ENCODE measurements at regions not wholly inside any gene's neighbourhood (a gene's known extent, or its start where the extent isn't known, plus 50 kb on each side); places are given as distances from the start of the nearest gene placed in this dataset.

DNA sequence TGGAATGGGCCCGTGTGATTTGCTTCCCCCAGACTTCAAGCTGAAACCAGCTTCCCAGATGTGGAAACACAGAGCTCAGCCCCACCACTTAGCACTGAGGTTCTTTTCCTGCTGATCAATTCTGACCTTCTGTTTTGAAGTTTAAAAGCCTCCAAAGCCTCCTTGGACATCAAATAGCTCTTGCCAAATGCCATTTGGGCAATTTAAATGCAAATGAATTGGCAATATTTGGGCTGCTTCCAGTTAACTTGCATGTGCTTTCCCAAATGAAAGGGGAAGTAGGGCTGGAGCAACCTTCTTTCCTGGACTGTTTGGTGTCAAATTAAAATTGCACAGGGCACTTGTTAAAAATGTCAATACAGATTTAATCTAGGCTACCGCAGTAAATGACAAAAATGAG is 710.5 kb downstream of the TLR4 start:
- no peak for DNase-seq (ENCODE audit: low spot score)

DNA sequence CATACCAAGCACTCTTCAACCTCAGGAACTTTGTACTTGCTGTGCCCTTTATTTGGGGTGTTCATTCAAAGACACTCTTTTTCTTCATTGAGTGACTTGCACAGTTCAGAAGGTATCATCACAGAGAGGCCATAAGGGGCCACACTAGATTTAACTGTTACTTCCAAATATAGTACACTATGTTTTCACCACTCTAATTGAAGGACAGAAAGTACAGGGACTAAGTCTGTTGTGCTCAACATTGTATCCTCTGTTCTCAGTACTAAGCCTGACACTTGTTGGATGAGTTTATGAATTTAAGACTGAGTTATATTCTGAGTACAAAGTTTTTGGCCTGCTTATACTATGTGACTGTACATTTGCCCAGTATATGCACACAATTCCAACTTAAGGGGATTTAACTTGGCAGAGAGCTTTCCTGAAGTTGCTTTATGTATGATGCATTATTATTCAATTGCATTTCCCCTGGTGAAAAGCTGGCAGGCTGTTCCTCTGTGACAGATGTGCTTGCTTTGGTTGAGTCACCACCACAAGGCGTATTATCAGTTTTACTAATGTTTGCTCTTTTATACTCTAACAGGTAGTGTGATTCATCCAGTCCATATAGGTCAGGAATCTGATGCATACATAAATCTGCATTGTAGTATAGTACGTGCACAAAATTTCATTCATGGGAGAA is 714.8 kb downstream of the TLR4 start:
- DNase-seq (ENCODE audit: low spot score): no peak

DNA sequence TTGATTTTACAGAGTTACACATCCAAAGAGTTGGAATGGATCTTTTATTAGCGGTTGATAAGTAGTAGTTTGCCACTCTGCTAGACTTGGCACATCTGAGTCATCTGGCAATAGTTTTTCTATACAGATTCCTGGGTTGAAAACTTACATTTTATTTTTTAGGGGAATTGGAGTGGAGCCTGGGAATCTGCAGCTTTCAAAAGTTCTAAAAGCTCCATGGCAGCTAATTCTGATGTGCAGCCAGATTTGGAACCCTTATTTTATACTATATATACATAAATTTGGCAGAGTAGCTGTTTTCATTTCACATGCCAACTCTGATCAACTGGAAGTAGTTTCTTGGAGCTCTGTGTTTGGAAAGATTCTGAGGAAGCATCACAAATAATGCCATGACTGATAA is 715.5 kb downstream of the TLR4 start:
- no peak for DNase-seq (ENCODE audit: low spot score)

DNA sequence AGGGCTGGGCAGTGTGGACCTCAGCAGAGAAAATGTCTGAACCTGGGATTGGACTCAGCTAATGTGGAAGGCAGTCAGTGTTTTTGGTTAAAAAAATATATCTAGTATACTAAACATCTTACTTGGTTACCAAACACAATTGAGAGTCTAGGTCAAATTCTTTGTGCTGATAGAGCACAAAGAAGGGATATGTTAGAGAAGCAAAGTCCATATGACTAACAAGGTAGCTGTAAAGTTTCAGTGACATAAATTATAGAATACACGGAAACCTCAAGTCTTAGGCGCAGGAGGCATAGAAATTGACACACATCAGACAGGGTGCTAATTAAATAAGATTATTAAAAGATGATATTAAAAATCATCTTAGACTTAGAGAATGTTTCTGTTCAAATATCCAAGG is 718.3 kb downstream of the TLR4 start:
- DNase-seq (ENCODE audit: low spot score): no peak

DNA sequence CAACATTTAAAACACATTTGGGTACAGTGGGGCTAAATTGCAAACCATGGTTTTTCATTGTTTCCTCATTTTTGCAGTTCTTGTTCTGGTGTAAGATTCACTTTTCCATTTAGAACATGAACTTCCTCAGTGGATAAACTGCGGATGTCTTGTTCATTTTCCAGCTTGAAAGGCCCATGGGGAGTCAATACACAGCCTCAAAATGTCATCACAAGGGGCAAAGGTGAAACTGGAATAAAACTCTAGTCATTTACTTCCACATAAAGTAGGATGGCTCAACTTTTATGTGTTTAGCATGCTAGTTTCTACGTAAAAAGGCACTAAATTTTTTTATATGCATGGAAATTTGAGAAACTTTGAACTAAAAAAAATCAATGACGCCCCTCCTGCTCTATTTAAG is 718.8 kb downstream of the TLR4 start:
- DNase-seq (ENCODE audit: low spot score): no peak

DNA sequence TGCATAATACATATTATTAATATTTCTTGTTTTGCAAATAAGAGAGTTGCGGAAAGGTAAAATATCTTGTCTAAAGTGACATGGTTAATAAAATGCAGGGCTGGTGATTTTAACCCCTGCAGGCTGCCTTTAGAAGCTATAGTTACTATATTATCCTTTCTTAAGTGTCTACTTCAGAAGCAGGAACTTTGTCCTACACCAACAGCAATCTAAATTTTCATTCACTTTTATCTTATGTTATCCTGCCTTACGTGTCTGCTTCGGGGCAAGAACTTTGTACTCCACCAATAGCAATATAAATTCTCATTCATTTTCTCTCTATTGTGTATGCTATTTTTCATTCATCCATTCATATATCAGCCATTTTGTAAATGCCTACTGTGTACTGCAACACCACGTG is 719.5 kb downstream of the TLR4 start:
- no peak for DNase-seq (ENCODE audit: low spot score)

DNA sequence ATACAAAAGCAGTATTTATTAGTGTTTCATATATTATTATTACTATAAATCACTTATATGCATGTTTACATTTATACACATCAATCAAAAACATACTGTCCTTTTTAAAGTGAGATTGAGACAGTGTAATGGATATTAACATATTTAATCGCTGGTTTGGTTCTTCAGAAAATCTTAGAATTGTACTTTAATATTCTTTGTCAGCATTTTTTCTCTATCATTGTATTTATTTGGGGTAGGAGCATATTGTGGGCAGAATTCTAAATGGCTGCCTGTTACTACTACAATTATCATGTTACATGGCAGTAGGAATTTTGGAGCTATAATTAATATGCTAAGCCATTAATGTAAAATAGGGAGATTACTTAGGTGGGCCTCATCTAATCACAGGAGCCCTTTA is 722.6 kb downstream of the TLR4 start:
- DNase-seq (ENCODE audit: low spot score): no peak

DNA sequence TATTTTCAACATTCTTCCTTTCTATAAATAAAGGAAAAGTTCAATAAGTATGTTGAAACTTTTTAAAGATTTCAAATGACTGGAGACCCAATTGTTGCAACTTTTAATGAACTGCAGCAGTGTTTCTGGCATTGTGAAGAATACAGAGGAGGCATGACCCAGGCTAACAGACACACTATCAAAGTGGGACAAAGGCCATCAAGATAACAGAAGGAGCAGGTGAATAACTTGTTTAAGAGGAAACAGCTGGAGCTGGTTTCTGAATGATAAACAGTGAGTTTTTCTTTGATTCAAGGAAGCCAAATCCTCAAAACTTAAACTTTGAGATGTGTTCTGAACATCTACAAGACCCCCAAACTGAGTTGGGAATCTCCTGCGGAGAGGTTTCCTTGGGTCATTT is 734.6 kb downstream of the TLR4 start:
- no peak for DNase-seq (ENCODE audit: low spot score)

DNA sequence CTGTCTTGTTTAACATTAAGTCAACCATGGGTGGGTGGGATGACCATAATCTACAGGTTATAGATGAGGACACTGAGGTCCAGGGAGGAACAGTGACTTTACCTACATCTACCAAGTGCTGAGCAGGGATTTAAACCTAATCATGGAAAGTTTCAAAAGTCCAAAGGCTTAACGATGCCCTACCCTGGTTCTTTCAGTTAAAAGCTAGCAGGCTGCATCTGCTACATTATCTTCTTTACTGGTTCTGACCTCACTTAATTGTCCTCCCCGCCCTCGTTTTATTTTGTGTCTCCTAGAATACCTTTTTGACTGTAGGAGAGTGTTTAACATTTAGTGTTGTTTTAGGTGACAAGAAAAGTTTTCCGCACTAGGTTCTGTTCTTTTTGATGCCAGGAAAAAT is 735.2 kb downstream of the TLR4 start:
- no peak for DNase-seq (ENCODE audit: low spot score)

DNA sequence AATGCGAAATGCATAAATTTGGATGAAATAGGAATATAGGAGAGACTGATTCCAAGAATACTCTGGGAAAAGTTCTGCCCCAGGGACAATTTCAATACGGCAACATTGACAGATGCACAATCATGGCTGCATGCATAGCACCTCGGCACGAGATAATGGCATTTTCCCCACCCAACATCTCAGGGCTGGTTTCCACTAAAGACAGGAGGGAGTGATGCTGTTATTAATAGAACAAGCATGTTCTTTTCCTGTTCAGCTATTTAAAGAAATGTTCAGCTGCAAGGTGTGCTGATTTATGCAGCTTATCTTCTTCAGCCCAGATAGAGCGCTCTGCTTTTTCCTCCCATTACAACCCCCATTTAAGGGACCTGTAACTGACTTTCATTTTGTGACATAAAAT is 740.2 kb downstream of the TLR4 start:
- no peak for DNase-seq (ENCODE audit: low spot score)

DNA sequence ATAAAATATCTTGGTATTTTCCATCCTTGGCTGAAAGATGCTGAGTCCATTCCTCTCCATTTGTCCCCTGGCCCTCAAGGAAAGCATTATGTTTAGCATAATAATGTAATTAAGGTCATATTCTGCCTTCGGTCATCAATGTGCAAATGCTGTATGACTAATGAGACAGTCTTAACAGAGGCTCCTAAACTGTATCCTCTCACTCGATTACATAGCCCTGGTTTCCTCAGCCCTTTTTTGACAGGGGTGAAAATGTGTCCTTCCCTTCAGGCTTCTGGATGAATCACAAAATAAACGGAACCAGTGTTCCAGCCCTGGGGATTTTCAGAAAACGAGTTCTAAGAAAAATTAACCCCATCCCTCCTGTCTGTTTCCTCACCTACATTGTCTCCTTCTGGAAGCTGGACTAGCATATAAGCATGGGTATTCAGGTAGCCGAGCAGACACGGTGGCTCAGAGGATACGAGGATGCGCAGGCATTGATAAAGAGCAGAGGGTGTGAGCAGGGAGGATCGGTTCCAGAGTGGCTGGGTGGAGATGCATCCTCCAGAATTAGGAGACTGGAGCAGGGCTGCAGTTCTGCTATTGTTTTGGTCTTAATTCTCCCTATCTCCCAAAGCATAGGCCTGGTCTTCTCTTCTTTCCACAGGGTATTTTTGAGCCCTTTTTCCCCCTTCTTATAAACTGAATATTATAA is 742.9 kb downstream of the TLR4 start:
- no peak for DNase-seq (ENCODE audit: low spot score)

DNA sequence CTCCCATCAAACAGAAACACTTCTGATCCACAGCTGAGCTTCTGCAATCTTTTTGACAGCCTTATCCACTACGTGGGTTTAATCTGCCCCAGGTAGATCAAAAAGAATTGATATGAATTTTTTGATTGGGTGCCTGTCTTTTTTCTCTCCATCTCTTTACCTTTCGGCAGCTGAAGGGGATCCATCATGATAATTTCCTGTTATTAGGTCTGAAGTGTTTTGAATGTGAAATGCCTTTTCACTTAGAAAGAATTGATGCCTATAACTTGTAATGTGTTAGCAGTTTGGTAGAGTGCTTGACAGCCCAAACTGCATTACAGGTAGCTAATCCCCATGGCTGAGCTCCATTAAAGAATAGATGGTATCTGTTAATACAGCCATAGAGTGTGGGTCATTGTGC is 745.4 kb downstream of the TLR4 start:
- no peak for DNase-seq (ENCODE audit: low spot score)

DNA sequence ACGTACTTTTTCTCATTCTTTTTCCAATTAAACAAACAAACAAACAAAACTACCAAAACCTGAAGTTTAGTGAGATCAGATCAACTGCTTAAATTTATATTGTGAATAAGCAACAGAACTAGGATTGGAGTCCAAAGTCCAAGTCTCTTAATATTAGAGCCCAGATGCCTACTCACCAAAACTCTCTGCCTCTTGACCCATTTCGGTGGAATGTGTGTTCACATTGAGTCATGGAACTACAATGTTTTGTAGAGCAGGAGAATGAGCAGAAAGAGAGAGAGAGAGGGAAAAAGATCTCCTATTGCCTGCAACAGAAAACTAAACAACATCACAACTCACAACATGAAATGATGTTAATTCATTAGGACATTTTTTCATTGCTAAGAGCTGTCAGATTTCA is 751.1 kb downstream of the TLR4 start:
- no peak for DNase-seq (ENCODE audit: low spot score)

DNA sequence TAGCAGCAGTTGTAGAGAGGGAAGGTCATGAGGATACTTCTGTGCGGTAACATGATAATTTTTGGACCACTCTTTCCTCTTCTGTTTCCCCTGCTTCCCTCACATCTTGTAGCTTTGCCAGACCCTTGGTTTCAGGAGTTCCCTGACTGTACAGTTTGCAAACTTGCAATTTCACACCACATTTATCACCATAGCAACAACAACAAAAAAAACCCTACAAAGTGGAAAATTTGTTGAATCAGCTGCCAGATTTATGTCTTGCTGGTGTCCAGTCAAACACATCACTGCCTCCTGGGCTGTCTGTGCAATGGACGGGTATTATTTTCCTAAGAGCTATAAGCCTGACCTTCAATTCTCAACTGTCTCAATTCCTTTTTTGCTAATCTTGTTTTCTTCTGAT is 751.6 kb downstream of the TLR4 start:
- DNase-seq (ENCODE audit: low spot score): no peak

DNA sequence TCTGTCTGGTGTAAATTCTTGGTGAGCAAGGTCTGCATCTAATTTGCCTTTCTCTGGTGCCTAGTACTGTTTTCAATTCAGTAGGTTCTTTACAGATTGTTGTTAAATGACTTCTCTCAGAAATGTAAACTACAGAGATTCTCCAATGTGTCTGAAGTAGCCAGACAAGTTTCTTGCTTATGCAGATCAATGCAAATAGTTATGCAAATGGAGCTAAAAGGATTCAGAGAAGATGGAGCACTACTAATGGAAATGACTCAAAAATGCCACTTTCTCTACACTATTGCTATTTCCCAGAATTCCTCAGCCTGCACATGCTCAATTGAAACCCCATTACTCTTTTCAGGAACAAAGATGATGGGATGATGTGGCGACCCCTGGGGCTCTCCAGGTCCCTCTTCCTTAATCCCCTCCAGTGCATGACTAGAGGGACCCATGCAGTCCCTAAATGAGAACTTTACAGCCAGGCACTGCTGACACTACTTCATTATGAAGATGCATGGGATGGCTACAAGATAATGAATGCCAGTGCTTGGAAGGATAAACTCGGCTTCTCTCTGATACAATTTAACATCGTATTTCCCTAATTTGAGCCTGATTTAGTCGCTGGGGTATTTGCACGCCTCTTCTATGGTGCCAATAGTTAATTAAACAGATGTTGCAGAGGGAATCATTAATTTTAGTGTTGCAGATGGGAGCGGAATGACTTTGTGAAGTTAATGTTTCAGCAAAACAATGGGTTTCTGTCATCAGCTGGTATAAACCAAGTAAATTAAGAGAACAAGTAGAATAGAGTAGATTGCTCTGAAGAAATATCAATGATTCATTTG is 753.2 kb downstream of the TLR4 start:
- DNase-seq (ENCODE audit: low spot score): no peak

DNA sequence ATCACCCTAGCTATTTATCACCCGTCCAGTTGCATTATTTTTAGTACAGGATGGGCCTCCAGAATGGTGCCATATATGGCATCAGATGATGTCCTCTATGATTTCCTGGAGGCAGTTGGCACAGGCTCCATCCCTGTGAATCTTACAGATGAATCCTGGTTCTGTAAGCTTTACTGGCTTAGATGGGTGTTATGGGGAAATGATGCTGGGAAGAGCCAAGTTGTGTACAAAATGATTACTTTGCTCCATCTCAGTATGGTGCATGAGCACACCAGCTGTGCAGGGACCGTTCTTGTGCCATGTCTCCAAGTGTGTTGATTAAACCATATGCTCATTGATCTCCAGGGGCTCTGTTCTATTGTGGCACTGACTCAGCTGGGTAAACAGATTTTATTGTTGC is 755.7 kb downstream of the TLR4 start:
- no peak for DNase-seq (ENCODE audit: low spot score)

DNA sequence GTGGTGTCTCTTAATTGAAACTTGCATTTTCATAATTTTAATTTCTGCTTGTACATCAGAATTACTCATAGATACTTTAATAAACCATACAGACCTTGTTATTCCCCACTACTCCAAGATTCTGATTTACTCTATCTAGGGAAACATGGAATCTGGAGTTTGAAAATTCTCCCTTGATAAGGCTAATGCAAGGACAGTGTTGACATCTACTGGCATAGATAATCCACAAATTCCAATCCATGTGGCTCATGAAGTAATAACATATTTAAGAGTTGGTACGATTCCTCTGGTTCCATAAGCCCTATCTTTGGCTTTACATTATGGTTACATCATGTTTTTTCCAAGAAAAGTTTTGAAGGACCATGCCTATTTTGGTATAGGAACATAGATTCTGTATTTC is 759.2 kb downstream of the TLR4 start:
- DNase-seq (ENCODE audit: low spot score): no peak

DNA sequence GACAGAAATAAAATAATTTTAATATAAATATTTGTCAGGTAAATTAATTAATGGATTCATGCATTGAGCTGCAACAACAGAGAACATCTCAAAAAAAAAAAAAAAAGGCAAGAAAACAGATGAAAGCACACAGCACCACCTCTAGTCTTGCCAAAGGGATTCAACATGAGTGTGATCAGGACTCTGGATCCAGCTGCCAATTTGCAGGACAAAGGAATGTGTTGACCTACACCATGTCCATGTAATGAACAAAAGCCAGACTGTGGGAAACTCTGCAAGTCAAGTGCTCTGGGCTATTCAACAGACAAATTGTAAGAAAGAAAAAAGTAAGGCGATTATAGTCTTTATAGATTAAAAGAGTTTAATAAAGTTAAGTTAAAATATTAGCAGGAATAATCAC is 769.3 kb downstream of the TLR4 start:
- DNase-seq (ENCODE audit: low spot score): no peak

DNA sequence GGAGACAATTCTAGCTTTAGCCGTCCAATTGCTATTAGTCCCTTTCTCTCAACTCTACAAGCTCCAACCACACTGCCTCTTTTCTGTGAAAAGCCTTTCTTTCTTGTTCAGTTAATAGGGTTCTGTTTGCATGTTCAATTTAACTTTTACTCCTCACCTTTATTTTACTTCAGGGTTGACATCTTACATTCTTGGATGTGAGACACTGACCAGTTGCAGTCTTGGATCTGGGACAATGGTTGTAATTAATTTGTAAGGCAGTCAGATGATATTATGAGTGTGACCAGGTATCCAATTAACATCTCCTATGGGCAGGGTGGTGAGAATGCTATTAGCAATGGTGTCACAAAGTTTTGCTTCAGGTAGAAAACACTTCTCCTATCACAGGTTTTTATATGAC is 774.5 kb downstream of the TLR4 start:
- no peak for DNase-seq (ENCODE audit: low spot score)

DNA sequence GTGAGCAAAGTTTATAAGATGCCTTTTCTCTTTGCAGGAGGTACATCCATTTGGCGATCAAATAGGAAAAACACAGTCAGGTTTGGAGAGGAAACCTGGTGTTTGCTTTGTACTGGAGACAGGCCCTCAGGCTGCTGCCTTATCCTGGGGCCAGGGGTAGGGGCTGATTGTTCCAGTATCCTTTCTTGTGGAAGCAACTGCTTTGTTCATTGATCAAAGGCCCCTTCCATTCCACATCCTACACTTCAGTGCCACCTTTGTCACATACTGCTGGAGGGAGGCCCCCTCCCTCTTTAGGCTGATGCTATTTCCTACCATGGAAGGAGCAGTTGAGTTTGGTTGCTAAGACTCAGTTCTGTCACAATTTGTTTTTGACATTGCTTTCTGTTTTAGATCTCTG is 778.1 kb downstream of the TLR4 start:
- DNase-seq (ENCODE audit: low spot score): no peak

DNA sequence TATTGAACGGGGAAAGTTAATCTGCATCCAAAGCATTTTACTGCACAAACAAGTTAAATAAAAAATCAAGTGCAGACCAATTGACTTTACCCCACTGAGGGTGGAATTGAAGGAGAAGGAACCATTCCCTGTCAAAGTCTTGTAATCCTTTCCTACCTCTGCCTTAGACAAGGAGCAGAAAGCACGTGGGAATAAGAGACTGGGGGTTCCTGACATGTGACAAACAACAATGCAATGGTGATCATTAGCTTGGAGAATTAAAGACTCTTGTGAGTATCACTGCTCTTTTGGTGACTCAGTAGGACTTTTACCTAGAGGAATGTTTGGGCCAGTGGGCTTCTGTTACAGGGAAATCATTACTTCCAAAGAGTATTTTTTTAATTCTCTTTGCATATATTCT is 779.5 kb downstream of the TLR4 start:
- DNase-seq (ENCODE audit: low spot score): no peak

DNA sequence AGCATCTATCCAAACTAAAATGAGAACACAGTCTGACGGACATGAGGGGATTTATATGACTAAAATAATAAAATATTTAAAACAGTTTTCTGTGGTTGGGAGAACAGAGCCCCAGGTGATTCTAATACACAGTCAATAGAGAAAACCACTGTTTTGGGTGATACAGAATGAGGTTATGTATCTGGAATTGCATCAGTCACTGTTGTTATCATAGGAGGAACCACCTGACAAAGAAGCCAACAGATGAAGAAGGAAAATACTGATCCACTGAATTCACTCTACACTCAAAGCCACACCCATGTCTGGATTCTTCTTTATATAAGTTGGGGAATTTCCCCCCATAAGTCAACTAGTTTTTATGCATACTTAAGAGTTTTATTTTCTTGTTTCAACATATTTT is 799.0 kb downstream of the TLR4 start:
- no peak for DNase-seq (ENCODE audit: low spot score)

DNA sequence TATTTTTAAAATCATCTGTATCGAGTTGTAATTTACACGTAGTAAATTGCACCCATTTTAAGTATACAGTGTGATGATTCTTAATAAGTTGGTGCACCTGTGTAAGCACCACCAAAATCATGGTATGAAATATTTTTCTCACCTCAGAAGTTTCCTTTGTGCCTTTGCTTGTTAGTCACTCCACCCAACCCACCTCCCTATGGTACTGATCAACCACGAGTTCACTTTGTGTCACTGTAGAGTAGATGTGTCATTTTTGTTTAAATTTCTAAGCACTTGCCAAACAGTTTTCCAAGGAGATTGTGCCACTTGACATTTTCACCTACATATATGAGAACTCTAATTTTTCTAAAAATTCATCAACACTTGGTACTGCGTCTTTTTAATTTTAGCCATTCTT is 806.5 kb downstream of the TLR4 start:
- no peak for DNase-seq (ENCODE audit: low spot score)

All from CD4-positive, alpha-beta T cell treated with Interleukin-15 for 4 hours (primary cell).